ENCODE measurements at regions not wholly inside any gene's neighbourhood (a gene's known extent, or its start where the extent isn't known, plus 50 kb on each side); places are given as distances from the start of the nearest gene placed in this dataset.

- no peak for TF ChIP-seq CTCF (IDR thresholded peaks at IDR 0.05)
- Mint-ChIP-seq H3K4me3 (no peak overlapping the region), H3K27ac (no peak overlapping the region), H3K27me3 (no peaks in the 10 kb centered on the region), H3K9me3 (no peaks in the 10 kb centered on the region), H3K4me1 (ENCODE audit: low read depth) (no peaks in the 10 kb centered on the region), H3K36me3 (ENCODE audit: low read depth) (no peaks in the 10 kb centered on the region)
- no peak for DNase-seq
- intact Hi-C loops (cut with micrococcal nuclease) = no loop called here
- ChIA-PET CTCF (no interaction called here), POLR2A (no interaction called here)
- no peak for ATAC-seq
These were observed 574.9 kb upstream of the CAMK1G start for GRCh38 chr1:209008586-209008985.

DNA sequence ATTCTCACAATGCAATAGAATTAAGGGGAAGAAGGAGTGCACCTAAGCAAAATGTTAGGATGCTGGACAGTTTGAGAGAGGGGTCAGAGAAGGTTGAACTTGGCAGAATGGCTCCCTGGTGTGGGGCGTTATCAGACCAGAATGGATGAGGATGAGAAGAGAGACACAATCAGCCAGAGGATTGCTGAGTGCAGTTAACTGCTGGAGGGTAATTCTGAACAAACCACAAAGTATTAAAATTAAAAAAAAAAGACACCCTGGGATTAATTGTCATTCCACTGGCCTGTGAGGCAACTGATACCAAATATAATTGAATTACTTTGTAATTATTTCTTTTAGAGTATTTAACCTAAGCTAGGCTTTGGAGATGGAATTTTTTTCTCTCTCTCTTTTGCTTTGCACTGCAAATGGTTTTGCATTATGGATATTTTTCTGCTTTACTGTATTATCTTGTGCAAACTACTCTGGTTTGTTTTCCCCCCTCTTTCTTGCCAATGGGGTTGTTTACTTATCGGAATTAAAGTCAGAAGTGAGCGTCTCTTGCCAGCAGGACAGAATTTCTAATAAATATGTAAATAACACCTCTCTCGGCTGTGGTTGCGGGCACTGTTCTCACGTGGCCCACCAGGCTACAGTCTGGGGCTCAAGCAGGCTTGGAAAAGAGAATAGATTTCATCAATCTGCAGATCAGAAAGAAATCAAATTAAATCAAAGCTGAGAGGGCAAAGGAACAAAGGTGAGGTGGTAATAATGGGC lies 572.9 kb upstream of the CAMK1G start:
- no peaks in the 10 kb centered on the region for H3K27me3 Mint-ChIP-seq
- intact Hi-C loops (cut with micrococcal nuclease) = no loop called here
- no peaks in the 10 kb centered on the region for H3K9me3 Mint-ChIP-seq
- no peak for DNase-seq
- H3K4me1 Mint-ChIP-seq (ENCODE audit: low read depth) = no peaks in the 10 kb centered on the region
- ChIA-PET POLR2A (no interaction called here), CTCF (interaction anchor here (1.2 kb wide), 1 partner anchor 359 kb away, joined by 5 read pairs; no protein-coding TSS in a partner anchor)
- H3K4me3 Mint-ChIP-seq = no peak overlapping the region
- H3K36me3 Mint-ChIP-seq (ENCODE audit: low read depth) = no peaks in the 10 kb centered on the region
- no peak overlapping the region for H3K27ac Mint-ChIP-seq
- no peak for TF ChIP-seq CTCF (IDR thresholded peaks at IDR 0.05)
- no peak for ATAC-seq

DNA sequence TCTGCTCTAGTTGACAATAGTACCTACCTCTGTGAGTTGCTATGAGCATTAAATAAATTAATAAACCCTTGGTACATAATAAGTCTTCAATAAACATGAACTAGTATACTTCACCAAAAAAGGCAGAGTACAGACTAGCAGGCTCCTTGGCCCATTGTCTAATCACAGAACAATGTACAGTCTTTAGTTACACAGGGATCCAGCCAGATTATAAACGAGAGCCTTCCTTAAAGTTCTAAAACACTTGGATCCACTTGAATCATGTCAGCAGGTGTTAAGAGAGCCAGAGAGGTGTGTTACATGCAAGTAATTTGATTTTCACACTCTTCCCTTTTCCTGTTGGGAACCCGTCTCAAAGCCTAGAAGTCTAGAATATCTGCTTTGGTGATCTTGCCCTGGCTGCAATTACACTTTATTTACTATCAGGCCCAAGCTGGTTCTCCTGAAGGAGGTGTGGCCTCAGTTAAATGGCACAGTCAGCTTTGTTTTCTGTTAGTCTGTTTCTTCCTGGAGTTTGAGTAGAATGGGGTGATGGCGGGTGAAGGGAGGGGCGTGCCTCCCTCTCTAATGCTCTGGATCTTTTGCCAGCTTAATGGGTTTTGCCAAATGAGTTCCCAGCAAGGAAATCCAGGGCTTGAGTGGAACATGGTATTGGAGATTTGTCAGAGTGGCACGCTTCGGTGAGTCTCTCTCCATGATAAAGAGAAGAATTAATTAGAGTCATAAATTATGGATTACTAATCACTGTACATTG lies 570.9 kb upstream of the CAMK1G start:
- intact Hi-C loops (cut with micrococcal nuclease) = no loop called here
- Mint-ChIP-seq H3K27ac (no peak overlapping the region), H3K27me3 (no peaks in the 10 kb centered on the region), H3K9me3 (peaks cover under 1% of the 10 kb centered on the region), H3K4me1 (ENCODE audit: low read depth) (no peaks in the 10 kb centered on the region), H3K4me3 (no peak overlapping the region), H3K36me3 (ENCODE audit: low read depth) (no peaks in the 10 kb centered on the region)
- DNase-seq (no peak), ATAC-seq (no peak)
- CTCF ChIA-PET = no interaction called here
- no peak for TF ChIP-seq CTCF (IDR thresholded peaks at IDR 0.05)
- POLR2A ChIA-PET = no interaction called here

DNA sequence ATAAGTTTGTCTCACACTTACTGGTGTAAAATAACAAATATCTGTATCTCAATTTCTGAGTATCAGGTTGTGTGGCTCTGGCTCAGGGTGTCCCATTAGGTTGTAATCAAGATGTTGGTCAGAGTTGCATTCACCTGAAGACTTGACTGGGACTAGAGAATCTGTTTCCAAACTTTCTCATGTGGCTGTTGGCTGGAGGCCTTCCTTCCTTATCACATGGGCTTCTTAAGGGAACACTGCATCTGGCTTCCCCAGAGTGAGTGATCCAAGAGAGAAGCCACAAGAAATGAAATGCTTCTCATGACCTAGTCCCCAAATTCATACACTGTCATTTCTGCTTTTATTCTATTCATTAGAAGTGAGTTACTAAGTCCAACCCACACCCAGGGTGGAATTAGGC lies 568.4 kb upstream of the CAMK1G start:
- no peaks in the 10 kb centered on the region for H3K27me3 Mint-ChIP-seq
- no peak for TF ChIP-seq CTCF (IDR thresholded peaks at IDR 0.05)
- ChIA-PET CTCF (no interaction called here), POLR2A (no interaction called here)
- peaks cover 2% of the 10 kb centered on the region for H3K9me3 Mint-ChIP-seq
- no peak for ATAC-seq
- no peaks in the 10 kb centered on the region for H3K4me1 Mint-ChIP-seq (ENCODE audit: low read depth)
- no peaks in the 10 kb centered on the region for H3K36me3 Mint-ChIP-seq (ENCODE audit: low read depth)
- intact Hi-C loops (cut with micrococcal nuclease) = no loop called here
- no peak overlapping the region for H3K27ac Mint-ChIP-seq
- H3K4me3 Mint-ChIP-seq = no peak overlapping the region
- no peak for DNase-seq

DNA sequence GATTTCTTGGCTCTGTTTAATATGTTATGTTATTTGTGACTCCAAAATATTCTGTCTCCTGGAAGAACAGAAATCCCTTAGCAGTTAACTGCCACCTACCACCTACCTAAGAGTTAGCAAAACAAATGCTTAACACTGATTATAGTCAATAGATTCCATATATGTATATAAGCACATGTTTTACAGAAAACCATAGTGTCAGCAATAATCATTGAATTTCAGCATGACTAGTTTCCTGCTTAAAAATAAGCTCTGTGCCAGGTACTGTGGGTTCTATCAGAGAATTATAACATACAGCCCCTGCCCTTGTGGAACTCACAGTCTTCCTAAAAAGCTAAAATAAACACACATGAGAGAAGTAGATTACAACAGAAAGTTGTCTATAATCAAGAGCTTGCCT lies 561.9 kb upstream of the CAMK1G start:
- Mint-ChIP-seq H3K4me1 (ENCODE audit: low read depth) (no peaks in the 10 kb centered on the region), H3K36me3 (ENCODE audit: low read depth) (no peaks in the 10 kb centered on the region), H3K27ac (no peak overlapping the region), H3K4me3 (no peak overlapping the region), H3K27me3 (peaks cover 6% of the 10 kb centered on the region), H3K9me3 (peaks cover 4% of the 10 kb centered on the region)
- POLR2A ChIA-PET = no interaction called here
- ATAC-seq = no peak
- intact Hi-C loops (cut with micrococcal nuclease) = no loop called here
- DNase-seq = no peak
- no peak for TF ChIP-seq CTCF (IDR thresholded peaks at IDR 0.05)
- CTCF ChIA-PET = no interaction called here
